ENCODE measurements at regions not wholly inside any gene's neighbourhood (a gene's known extent, or its start where the extent isn't known, plus 50 kb on each side); places are given as distances from the start of the nearest gene placed in this dataset.

- H3K9me3 ChIP-seq (ENCODE audit: low read length), result peaks cover 59% of the 10 kb centered on the region
- under 1% methylated on average over 4 of the region's 4 CpGs for WGBS (ENCODE audit: low lambda C conversion rate)
- no peak overlapping the region for H3K27ac ChIP-seq (ENCODE audit: extremely low read length, insufficient read depth, low read length)
- ChIA-PET CTCF (ENCODE audit: low intra/inter-chr PET ratio, low total read pairs) (no interaction called here), POLR2A (no interaction called here)
- no peaks in the 10 kb centered on the region for H3K79me2 ChIP-seq (ENCODE audit: insufficient read depth, low read length)
- DNase-seq (ENCODE audit: low spot score) (no peak), ATAC-seq (no peak), FAIRE-seq (no peak)
- in situ Hi-C loops (cut with HindIII; ENCODE audit: extremely low pct_ligation_motif_present, low pct_unique_long_range_greater_than_20kb), result no loop called here
- intact Hi-C loops (cut with micrococcal nuclease; ENCODE audit: unreplicated experiment), result no loop called here
- H3K9ac ChIP-seq (ENCODE audit: insufficient read depth, low read depth, low read length), result no peak overlapping the region
- no peaks in the 10 kb centered on the region for H3K4me1 ChIP-seq (ENCODE audit: insufficient read depth, low read length)
- H3K27me3 ChIP-seq (ENCODE audit: control insufficient read depth in 1 of 2, insufficient read depth in 2 of 2, low read length in 2 of 2), result no peaks in the 10 kb centered on the region
- no peak overlapping the region for H3K4me3 ChIP-seq (replicated peaks in 1 of 3; ENCODE audit: insufficient read depth in 1 of 3, low read depth in 2 of 3, low read length in 3 of 3)
- H3K4me2 ChIP-seq (ENCODE audit: low read depth, low read length), result no peak overlapping the region
- no TSS peak for BruUV-seq (replicated peaks)
- H3K36me3 ChIP-seq (replicated peaks in 1 of 2; ENCODE audit: control insufficient read depth in 1 of 2, insufficient read depth in 2 of 2, low read length in 2 of 2), result no peaks in the 10 kb centered on the region
- no peaks in the 10 kb centered on the region for H4K20me1 ChIP-seq (ENCODE audit: insufficient read depth, low read length)
- TF ChIP-seq ELF4 (CRISPR knock-in tag; IDR thresholded peaks at IDR 0.05; ENCODE audit: borderline replicate concordance), result no peak
- no peak for TF ChIP-seq ZNF564 (CRISPR knock-in tag; IDR thresholded peaks at IDR 0.05)
- no peak for TF ChIP-seq CEBPZ (IDR thresholded peaks at IDR 0.05; ENCODE audit: low read length)
- TF ChIP-seq ZNF781 (CRISPR knock-in tag; IDR thresholded peaks at IDR 0.05; ENCODE audit: borderline replicate concordance, not compliant biosample characterization), result no peak
- TF ChIP-seq SATB2 (CRISPR knock-in tag; IDR thresholded peaks at IDR 0.05), result no peak
- TF ChIP-seq ZBTB38 (CRISPR knock-in tag; IDR thresholded peaks at IDR 0.05), result no peak
- TF ChIP-seq AHDC1 (CRISPR knock-in tag; IDR thresholded peaks at IDR 0.05; ENCODE audit: borderline replicate concordance), result no peak
- no peak for TF ChIP-seq ZNF430 (CRISPR knock-in tag; IDR thresholded peaks at IDR 0.05)
- no peak for TF ChIP-seq ZSCAN22 (CRISPR knock-in tag; IDR thresholded peaks at IDR 0.05)
- TF ChIP-seq ZNF883 (CRISPR knock-in tag; IDR thresholded peaks at IDR 0.05; ENCODE audit: not compliant biosample characterization), result no peak
- TF ChIP-seq SP1 (IDR thresholded peaks at IDR 0.05), result no peak
- no peak for TF ChIP-seq SP1 (CRISPR knock-in tag; IDR thresholded peaks at IDR 0.05)
- TF ChIP-seq ZNF678 (CRISPR knock-in tag; IDR thresholded peaks at IDR 0.05), result no peak
- no peak for TF ChIP-seq NFE2 (CRISPR knock-in tag; IDR thresholded peaks at IDR 0.05)
- TF ChIP-seq ZMAT5 (CRISPR knock-in tag; IDR thresholded peaks at IDR 0.05; ENCODE audit: borderline replicate concordance, low read depth), result no peak
- no peak for TF ChIP-seq NCOR1 (IDR thresholded peaks at IDR 0.05; ENCODE audit: borderline replicate concordance, low read length)
- no peak overlapping the region for H2AFZ ChIP-seq (ENCODE audit: low read length)
These were observed 1727.2 kb downstream of the MAT2B start for GRCh38 chr5:165232509-165233028.
